Psoas muscle (tissue), 7 donors: ENCODE measurements at regions not wholly inside any gene's neighbourhood (a gene's known extent, or its start where the extent isn't known, plus 50 kb on each side); places are given as distances from the start of the nearest gene placed in this dataset.

Experiments
- ATAC-seq, 4 donors: fragments of 200-7000 bp; cut with Tn5 transposase; one replicate each; pipeline ENCODE4 v1.9.1; 2020; ENCODE audit warnings: moderate library complexity in 3 of 4, mild to moderate bottlenecking in 2 of 4
- DNase-seq, 2 donors: peaks; one replicate each; pipeline ENCODE4 v3.0.0-alpha.2; 2020
- H3K27ac ChIP-seq: fragments of 200-600 bp; one replicate; pipeline ENCODE4 v1.8.0; 2022
- H3K27me3 ChIP-seq, 3 donors: fragments of 200-600 bp in 1 of 3; one replicate each; pipeline versions ENCODE4 v1.6.1 to v1.8.0; 2013 to 2022; ENCODE audit warnings: low read length in 2 of 3, mild to moderate bottlenecking in 2 of 3, moderate library complexity in 1 of 3; ENCODE audit not compliant: insufficient read depth in 3 of 3
- H3K36me3 ChIP-seq, 2 donors: fragments of 200-600 bp in 1 of 2; one replicate each; pipeline versions ENCODE4 v1.6.1 to v1.8.0; 2013 to 2022; ENCODE audit warnings: low read depth in 1 of 2, mild to moderate bottlenecking in 1 of 2, moderate library complexity in 1 of 2; ENCODE audit not compliant: insufficient read depth in 1 of 2
- H3K4me1 ChIP-seq: fragments of 200-600 bp; one replicate; pipeline ENCODE4 v1.8.0; 2022
- H3K4me3 ChIP-seq: fragments of 200-600 bp; one replicate; pipeline ENCODE4 v1.8.0; 2022; ENCODE audit warnings: mild to moderate bottlenecking
- H3K9me3 ChIP-seq: fragments of 200-600 bp; one replicate; pipeline ENCODE4 v1.8.0; 2022
- CTCF ChIP-seq: fragments of 200-600 bp; IDR thresholded peaks from one replicate; pipeline ENCODE4 v1.8.0; 2022; ENCODE audit warnings: antibody characterized with exemption
- WGBS, 3 donors: extraction: QIAGEN DNeasy Blood & Tissue Kit; methylation state at CpG; one replicate each; pipeline versions ENCODE4 v1.1.6 to v1.1.7; 2013; 5-methylcytosine and 5-hydroxymethylcytosine counted together
- intact Hi-C, 2 donors: fragments of 100-400 bp; cut with DNase I; formaldehyde crosslinking; loops; one replicate each; pipeline versions ENCODE4 v1.11.0 to v1.14.2; 2022
- donor health status: healthy with polysubstance abuse.
- donor health status: DM: no; HTN: no; CAD: no; lungs with moderate emphysema.
- donor health status: Bipolar disorder and iron deficiency.
- donor health status: healthy.
- donor health status: DM: yes; HTN: yes; CAD: no.
- donor health status: DM: no; HTN: no; CAD: no.
- donor health status: DM: yes; HTN: yes; CAD: no.

DNA sequence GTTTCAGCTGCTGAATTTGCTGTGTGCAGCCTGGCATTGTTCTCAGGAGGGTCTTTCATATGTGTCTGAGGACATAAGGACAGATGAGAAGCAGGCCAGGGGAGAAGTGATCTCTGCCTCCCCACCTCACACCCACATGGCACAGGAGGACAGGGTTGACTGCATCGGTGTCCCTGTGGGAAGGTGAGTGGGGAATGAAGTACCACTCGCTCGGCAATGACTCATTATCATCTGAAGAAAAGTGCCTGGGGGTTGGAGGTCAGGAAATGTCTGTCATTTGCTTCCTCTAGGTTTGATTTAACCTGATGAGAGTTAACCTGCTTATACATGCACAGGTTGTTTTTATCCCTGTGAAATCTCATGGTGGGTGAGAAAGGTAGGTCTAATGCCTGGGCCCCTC is 195.0 kb downstream of the GADD45G start:
- intact Hi-C loops = no loop called here
- TF ChIP-seq CTCF = no peak
- Histone ChIP-seq H3K4me1 (no peaks in the 10 kb centered on the region), H3K9me3 (no peaks in the 10 kb centered on the region), H3K36me3 (no peaks in the 10 kb centered on the region), H3K4me3 (no peak overlapping the region), H3K27me3 (no peaks in the 10 kb centered on the region), H3K27ac (no peak overlapping the region)
- DNase-seq = no peak
- no peak for ATAC-seq
- 83 to 99% (median 92%) methylated on average over 3 of the region's 3 CpGs for WGBS, 3 donors

DNA sequence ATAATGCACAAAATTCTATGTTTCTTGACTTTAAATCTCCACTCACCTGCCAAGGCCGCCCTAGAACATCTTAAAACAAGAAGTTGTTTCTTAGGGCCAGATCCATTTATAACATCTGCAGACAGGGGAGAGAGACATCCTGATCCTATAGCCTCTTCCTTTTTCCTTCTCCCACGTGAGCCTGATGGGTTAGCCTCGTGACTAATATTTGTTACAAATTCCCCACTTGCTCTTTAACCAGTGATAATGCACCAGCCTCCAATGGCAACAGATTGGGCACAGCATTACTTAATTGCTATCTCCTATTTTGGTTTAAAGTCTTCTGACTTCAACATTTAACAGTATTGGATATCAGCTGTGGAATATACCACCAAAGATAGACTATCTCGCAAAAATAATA is 196.5 kb downstream of the GADD45G start:
- Histone ChIP-seq H3K27ac (no peak overlapping the region), H3K4me3 (no peak overlapping the region), H3K36me3 (no peaks in the 10 kb centered on the region), H3K27me3 (no peaks in the 10 kb centered on the region), H3K4me1 (no peaks in the 10 kb centered on the region), H3K9me3 (no peaks in the 10 kb centered on the region)
- TF ChIP-seq CTCF = no peak
- DNase-seq (no peak), ATAC-seq (no peak)
- intact Hi-C loops = no loop called here
- 45 to 58% (median 55%) methylated on average over 4 of the region's 4 CpGs for WGBS, 3 donors

DNA sequence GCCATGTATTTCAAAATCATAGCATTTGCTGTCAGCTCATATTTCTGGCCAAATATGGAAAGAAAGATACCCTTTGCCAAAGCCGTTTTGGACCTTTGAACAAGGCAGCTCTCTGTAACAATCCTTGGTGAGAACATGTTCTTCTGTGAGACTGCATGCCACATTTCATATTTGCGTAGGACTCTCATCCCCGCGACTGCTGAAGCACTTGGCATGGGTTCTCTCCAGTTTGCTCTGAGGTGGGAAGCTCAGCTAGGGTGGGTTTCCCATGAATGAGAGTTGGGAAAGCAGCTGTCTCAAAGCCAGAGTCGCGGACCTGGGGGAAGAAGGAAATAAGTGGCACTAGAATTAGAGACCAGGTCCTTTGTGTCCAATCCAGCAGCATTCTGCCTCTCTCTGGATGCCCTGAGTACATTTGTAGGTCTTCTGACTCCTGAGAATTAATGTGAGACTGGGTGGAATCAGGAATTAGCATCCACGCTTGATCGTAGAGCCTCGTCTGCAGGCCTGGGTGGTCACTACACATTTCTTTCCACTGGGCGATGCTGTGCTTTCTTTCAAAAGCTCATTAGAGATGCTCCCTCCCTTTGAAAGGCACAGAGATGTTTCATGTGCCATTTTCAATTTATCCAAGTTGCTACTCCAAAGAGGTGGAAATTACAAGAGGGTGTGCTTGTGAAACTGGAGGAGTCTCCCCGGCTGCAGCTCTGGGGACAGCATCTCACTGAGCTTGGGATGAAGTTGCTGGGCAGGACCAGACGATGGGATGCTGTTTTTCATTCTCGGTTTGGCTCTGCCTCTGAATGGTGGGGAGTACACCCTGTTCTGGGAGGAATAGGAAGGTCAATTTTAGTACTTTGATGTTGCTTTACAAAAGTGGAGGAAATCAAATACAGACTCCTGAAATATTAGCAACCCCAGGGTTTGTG is 197.2 kb downstream of the GADD45G start:
- intact Hi-C loops = no loop called here
- Histone ChIP-seq H3K4me3 (no peak overlapping the region), H3K27me3 (no peaks in the 10 kb centered on the region), H3K27ac (no peak overlapping the region), H3K4me1 (no peaks in the 10 kb centered on the region), H3K9me3 (no peaks in the 10 kb centered on the region), H3K36me3 (no peaks in the 10 kb centered on the region)
- DNase-seq (no peak), ATAC-seq (peak in 1 of 4 donors; percentile 27)
- WGBS, 3 donors = 33 to 41% (median 40%) methylated on average over 13 of the region's 13 CpGs
- no peak for TF ChIP-seq CTCF

DNA sequence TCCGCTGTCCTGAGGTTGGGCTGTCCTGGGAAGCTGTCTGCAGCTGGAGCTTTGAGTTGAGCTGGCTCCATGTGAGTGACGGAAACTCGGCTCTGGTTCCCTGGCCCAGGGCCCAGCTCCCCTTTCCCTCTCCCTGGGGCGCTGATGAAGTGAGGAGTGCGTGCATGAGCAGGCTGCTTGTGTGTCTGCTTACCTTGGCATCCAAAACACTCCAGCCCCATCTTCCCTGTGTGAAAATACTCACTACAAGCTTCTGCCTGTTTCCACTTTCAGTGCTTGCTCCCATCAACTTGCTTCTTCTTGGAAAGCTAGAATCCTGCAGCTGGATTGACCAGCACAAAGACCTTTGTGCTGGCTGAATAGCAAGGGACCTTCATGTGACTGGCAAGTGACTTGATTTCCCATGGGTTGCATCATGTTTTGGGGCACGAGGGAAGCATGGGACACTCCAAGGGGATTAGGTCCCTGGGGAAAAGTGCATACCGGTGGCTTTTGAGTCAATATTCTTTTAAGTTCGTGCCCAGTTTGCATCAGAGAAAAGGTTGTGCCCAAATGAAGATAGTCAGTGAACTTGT is 198.1 kb downstream of the GADD45G start:
- 20 to 28% (median 24%) methylated on average over 8 of the region's 8 CpGs for WGBS, 3 donors
- peak in 2 of 4 donors; percentile 54 to 67 for ATAC-seq
- Histone ChIP-seq H3K36me3 (no peaks in the 10 kb centered on the region), H3K4me3 (no peak overlapping the region), H3K27ac (no peak overlapping the region), H3K27me3 (no peaks in the 10 kb centered on the region), H3K4me1 (no peaks in the 10 kb centered on the region), H3K9me3 (no peaks in the 10 kb centered on the region)
- TF ChIP-seq CTCF = no peak
- peak; percentile 31 to 76 for DNase-seq
- intact Hi-C loops = no loop called here
